Activated naive CD4-positive, alpha-beta T cell (primary cell): ENCODE measurements at regions not wholly inside any gene's neighbourhood (a gene's known extent, or its start where the extent isn't known, plus 50 kb on each side); places are given as distances from the start of the nearest gene placed in this dataset.
"Not testable (repeated sequence)": the region's sequence is repeated elsewhere in the genome, so short reads cannot be mapped to it uniquely, and the experiment has no call there.

Experiments used
- DNase-seq, 4 experiments: peaks; one replicate each; lab custom pipeline; 2025; lab: John Stamatoyannopoulos, UW

GRCh38 chr19:29154163-29154562, 58.8 kb downstream of the UQCRFS1 start:
- no peak for DNase-seq

GRCh38 chr19:29145756-29146155, 67.2 kb downstream of the UQCRFS1 start:
- no peak for DNase-seq

- DNase-seq, result no peak
Observed at GRCh38 chr19:29143183-29143582, 69.8 kb downstream of the UQCRFS1 start.

GRCh38 chr19:29139227-29139626, 73.7 kb downstream of the UQCRFS1 start:
- no peak for DNase-seq

GRCh38 chr19:29138206-29138605, 74.7 kb downstream of the UQCRFS1 start:
- not testable (repeated sequence) for DNase-seq

- no peak for DNase-seq
Observed at GRCh38 chr19:29131456-29131855, 81.5 kb downstream of the UQCRFS1 start.

- DNase-seq, result no peak
Observed at GRCh38 chr19:29129148-29129547, 83.8 kb downstream of the UQCRFS1 start.

- DNase-seq, result no peak
Observed at GRCh38 chr19:29128203-29128602, 84.7 kb downstream of the UQCRFS1 start.

GRCh38 chr19:29122185-29122584, 90.8 kb downstream of the UQCRFS1 start:
- no peak for DNase-seq

GRCh38 chr19:29121684-29122083, 91.3 kb downstream of the UQCRFS1 start:
- no peak for DNase-seq

GRCh38 chr19:29120466-29120865, 92.5 kb downstream of the UQCRFS1 start:
- DNase-seq, result no peak

- DNase-seq, result no peak
Observed at GRCh38 chr19:29119590-29119989, 93.4 kb downstream of the UQCRFS1 start.

GRCh38 chr19:29118389-29118788, 94.6 kb downstream of the UQCRFS1 start:
- no peak for DNase-seq

GRCh38 chr19:29117926-29118325, 95.0 kb downstream of the UQCRFS1 start:
- DNase-seq, result no peak

GRCh38 chr19:29115181-29115580, 97.8 kb downstream of the UQCRFS1 start:
- no peak for DNase-seq

- no peak for DNase-seq
Observed at GRCh38 chr19:29113838-29114237, 99.1 kb downstream of the UQCRFS1 start.

- no peak for DNase-seq
Observed at GRCh38 chr19:29111576-29111975, 101.4 kb downstream of the UQCRFS1 start.

- no peak for DNase-seq
Observed at GRCh38 chr19:29107831-29108230, 105.1 kb downstream of the UQCRFS1 start.

- DNase-seq, result no peak
Observed at GRCh38 chr19:29106346-29106885, 106.5 kb downstream of the UQCRFS1 start.

- DNase-seq, result no peak
Observed at GRCh38 chr19:29105629-29106292, 107.2 kb downstream of the UQCRFS1 start.

- no peak for DNase-seq
Observed at GRCh38 chr19:29104605-29105241, 108.2 kb downstream of the UQCRFS1 start.

- no peak for DNase-seq
Observed at GRCh38 chr19:29098863-29099481, 114.0 kb downstream of the UQCRFS1 start.

GRCh38 chr19:29098091-29098490, 114.9 kb downstream of the UQCRFS1 start:
- no peak for DNase-seq
